ENCODE measurements at regions not wholly inside any gene's neighbourhood (a gene's known extent, or its start where the extent isn't known, plus 50 kb on each side); places are given as distances from the start of the nearest gene placed in this dataset.
A peak's percentile ranks its signal among the peaks of the same experiment; 100 is the strongest.

DNA sequence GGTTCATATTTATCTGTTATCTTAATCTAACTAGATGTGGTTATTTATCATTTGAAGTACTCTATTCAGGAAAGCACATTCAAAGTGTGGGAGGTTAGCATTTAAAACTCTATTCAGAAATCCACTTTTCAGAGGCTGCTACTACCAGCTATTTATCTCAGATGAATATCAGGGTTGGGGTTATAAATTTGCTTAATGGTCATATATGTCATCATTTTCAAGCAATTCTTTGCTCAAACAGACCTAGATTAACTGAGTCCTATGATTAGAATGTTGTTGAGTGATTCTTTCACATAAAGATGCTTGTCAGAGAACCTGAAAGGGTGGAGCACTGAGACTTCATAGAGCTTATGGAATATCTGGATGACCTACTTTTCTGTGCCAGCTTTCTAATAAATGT, 436.9 kb upstream of the TGFBR2 start:
- no peak for DNase-seq (ENCODE audit: low spot score)

DNA sequence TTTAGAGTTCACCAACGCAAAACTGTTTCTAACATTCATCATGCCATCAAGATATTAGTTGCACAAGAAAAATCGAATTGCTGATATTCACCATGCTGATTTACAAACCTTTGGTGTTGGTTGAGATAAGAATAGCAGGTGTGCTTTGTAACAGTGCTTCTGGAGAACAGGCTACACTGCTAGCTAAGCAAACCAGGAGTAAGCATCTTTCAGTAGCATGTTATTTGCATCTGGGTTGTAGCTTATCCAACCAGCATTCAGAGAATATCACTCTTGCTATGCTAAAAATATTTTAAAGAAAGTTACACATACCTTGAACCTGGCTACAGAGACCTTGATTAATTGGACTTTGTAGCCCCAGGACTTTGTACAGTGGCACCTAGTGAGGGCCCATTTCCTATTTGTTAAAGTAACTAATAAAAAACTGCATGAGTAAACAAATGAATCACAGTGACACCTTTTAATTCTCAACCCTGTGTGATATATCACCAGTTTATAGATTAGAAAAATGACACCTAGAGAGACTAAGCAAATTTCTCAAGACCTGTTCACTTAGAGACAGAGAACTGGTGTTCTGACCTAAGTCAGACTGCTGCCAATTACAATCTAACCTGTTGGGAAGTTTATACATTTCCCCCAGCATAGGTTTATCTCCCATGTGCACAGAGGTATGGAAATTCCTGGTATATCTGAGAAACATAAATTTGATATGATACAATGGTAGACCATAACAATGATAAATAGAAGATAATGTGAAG, 435.5 kb upstream of the TGFBR2 start:
- DNase-seq (ENCODE audit: low spot score), result peak; percentile 44

- DNase-seq (ENCODE audit: low spot score), result no peak
These were observed 432.0 kb upstream of the TGFBR2 start for GRCh38 chr3:30174357-30174756.

- DNase-seq (ENCODE audit: low spot score), result no peak
These were observed 425.9 kb upstream of the TGFBR2 start for GRCh38 chr3:30180310-30181177.

GRCh38 chr3:30181178-30181465, 425.3 kb upstream of the TGFBR2 start:
- no peak for DNase-seq (ENCODE audit: low spot score)

DNA sequence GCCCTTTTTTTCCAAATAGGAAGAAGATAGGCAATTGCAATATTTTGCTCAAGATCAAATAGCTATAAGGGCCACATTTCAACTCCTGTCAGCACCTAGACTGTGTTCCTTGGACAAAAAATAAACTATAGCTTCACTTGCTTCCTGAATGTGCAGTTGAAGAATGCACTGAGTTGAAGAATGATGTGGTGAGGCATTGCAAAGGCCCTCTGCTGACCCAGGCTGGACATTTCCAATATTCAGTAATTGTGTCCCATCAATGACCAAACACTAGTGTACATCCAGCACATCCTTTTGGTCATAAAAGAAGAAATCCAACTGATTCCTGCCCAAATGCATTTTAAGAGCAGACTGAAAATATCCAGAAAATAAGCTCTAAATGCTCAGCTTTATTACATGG, 424.8 kb upstream of the TGFBR2 start:
- DNase-seq (ENCODE audit: low spot score), result no peak

DNA sequence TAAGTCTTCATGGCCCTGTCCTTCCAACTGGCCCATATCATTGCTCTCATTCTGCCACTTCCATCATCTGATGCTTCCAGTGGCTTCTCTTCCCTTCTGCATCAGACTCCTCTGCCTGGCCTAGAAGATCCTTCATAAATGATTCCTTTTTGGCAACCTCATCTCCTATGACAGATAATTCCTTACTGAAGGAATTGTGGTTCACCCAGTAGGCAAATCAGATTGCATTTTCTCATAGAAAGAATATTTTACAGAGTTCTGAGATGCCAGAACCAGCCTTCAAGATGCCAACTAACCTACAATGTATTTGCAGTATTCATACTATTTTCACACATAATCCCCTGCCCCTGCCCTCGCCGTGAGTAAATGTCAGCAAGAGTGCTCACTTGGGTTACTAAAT, 423.0 kb upstream of the TGFBR2 start:
- no peak for DNase-seq (ENCODE audit: low spot score)

DNA sequence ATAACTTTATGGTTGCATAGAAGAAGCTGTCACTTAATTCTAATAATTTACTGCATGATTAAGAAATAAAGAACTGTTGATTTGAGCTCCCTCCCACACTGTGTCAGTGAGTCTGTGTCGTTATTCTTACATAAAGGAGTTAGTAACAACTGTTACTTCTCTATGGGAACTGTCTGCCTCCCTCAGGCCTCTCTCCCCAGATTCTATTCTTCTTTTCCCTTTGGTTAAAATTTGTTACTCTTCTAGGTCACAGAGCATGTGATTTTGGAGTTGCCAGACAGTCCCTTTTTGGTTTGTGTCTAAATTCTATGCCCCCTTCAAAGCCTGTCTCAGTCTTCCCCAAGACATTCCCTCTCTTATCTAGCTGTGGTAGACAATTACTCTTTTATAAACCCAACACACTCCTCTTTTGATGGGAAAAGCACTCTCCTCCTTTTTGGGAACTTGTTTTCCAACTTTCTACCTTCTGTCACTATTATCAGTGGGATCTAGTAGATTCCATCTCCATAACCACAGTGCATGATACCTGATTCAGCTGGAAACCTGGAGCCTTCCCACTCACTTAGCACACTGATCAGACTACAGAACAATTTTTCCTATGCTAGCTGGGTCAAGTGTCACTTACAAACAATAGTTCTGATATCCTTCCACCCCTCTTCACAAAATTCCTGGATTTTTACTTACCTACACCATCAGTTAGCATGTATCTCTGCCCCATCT, 422.1 kb upstream of the TGFBR2 start:
- no peak for DNase-seq (ENCODE audit: low spot score)

- DNase-seq (ENCODE audit: low spot score), result no peak
These were observed 420.5 kb upstream of the TGFBR2 start for GRCh38 chr3:30185872-30186271.

DNA sequence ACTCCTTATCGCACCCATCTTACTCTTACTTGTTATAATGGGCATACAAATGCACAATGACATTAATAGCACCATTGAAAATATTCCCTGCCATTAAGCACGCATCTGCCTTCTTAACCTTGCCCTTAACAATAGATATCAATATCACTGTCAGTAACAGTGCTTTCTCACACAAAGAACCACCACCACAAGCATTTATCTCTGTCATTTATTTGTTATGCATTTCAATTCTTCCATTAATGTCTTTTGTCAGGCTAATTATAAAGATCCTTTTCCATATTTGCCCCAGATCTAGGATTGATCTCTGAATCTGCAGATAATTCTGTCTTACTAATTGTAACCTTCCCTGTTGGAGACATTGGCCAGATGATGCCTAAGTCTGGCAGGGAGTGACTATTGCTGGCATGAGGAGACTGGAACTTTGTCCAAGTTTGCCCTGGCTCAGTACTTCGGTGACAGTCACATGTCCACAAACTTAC, 419.6 kb upstream of the TGFBR2 start:
- DNase-seq (ENCODE audit: low spot score), result no peak

DNA sequence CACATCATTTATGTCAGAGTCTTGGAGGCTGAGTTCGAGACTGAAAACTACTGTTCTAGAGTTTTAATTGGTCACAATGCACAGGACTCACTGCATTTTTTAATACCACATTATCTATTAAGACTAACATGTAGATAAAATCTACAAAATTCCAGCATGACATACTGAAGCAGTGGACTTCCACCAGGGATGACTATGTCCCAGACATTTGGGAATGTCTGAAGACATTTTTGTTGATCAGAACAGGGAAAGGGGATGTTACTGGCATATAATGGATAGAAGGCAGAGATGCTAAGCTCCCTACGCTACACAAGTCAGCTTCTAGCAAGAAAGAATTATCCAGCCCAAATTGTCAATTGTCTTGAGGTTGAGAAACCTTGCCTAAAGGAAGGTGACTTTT, 419.0 kb upstream of the TGFBR2 start:
- no peak for DNase-seq (ENCODE audit: low spot score)

- peak; percentile 20 for DNase-seq (ENCODE audit: low spot score)
These were observed 417.7 kb upstream of the TGFBR2 start for GRCh38 chr3:30188713-30189112.

DNA sequence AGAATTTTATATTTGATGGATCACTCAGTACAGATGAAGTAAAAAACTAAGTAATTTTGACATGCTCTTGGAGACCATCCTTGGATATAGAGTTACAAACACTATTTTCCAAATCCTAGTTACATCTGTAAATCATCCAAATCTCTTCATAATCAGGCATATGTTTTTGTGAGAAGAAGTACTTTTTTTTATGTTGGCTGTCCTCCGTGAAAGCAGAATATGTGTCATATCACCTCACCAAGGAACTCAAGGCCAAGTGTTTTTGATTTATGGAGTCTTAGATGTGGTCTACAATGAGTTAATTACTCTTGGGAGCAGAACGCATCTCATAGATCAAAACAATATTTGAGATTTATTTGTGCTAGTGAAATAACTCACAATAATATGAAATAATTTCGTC, 416.5 kb upstream of the TGFBR2 start:
- DNase-seq (ENCODE audit: low spot score), result no peak

- no peak for DNase-seq (ENCODE audit: low spot score)
These were observed 412.8 kb upstream of the TGFBR2 start for GRCh38 chr3:30193625-30194044.

- DNase-seq (ENCODE audit: low spot score), result no peak
These were observed 411.0 kb upstream of the TGFBR2 start for GRCh38 chr3:30195352-30195751.

- DNase-seq (ENCODE audit: low spot score), result no peak
These were observed 408.2 kb upstream of the TGFBR2 start for GRCh38 chr3:30198162-30198561.

DNA sequence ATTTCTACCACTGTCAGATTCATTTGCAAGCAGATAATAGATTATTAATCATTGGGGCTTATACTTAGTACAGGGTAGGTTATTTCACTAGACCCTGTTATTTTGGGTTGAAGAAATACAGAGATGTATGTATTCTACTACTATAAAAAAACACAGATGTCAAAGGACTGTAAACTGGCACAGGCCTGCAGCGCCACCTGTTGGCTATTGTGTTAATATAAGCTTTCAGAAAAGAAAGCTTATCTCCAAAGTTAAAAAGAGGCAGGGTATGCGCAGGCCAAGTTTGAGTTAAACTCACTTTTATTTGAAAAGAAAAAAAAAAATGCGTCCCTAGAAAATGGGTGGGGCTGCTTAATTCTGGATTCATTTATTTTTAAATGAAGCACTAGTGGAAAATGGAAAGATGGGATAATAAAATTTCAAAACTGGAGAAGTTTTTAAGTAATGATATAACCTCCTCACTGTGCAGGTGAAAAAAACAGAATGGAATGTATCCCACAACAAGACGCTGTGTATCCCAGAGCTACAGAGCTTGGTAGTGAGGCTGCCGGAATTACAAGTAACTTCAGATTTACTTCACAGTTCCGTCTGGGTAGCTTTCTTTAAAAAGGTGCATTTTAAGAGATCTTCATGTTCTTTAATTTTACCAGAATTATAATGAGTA, 407.2 kb upstream of the TGFBR2 start:
- DNase-seq (ENCODE audit: low spot score), result peak; percentile 68

DNA sequence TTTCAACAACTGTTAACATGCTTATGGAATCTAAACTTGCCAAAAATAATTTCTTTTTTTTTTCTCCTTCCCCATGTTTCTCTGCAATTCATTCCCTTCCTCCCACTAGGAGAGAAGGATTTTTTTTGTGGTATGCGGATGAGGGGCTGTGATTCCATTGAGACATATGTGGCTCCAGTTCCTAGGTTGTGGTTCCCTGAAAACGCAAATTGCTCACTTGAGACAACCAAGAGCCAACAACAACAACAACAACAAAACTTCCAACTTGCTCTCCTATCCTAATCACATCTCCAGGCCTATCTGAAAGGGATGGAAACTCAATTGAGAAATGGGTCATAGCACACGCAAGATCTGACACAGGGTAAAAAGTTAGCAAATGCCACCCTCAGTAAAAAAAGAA, 406.5 kb upstream of the TGFBR2 start:
- no peak for DNase-seq (ENCODE audit: low spot score)

DNA sequence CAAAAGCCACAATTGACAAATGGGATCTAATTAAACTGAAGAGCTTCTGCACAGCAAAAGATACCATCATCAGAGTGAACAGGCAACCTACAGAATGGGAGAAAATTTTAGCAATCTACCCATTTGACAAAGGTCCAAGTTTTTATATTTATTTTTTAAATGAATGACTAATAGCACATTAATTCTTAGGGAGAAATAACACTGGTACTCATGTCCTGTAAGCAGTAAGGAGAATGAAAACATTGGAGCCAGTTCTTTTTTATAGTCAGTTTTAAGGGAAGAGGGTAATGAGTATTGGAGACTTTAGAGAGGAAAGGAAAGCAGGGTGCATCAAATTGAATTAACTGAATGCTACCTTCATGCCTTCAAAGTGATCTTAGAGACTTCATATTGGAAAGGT, 404.7 kb upstream of the TGFBR2 start:
- DNase-seq (ENCODE audit: low spot score), result no peak

DNA sequence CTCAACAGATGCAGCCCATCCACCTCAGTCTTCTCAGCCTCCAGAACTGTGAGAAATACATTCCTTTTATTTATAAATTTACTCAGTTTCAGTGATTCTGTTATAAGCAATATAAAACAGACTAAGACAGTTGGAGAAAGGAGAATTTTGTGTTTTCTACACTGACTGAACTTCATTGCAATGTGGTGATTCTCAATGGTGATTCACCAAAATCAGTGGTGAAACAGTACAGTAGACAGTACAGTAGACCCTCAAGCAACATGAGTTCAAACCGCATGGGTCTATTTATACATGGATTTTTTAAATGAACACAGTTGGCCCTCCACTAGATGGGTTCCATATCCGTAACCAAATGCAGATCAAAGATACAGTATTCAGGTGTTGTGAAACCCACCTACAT, 403.1 kb upstream of the TGFBR2 start:
- DNase-seq (ENCODE audit: low spot score), result no peak

GRCh38 chr3:30204126-30204525, 402.3 kb upstream of the TGFBR2 start:
- no peak for DNase-seq (ENCODE audit: low spot score)

DNA sequence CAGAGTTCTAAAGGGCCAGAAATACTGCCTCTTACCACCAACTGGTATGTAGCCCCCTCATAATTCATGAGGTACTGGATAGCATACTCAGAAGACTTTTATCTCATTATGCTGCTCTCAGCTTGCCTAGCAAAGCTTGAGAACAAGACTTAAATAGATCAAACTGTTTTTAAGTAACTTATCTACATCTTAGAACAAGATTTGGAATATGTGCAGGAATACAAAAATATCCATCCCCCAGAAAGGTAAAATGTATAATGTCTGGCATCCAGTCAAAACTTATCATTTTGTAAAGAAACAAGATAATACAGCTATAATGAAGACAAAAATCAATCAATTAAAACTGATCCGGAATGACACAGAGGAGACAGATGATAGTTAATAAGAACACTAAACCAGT, 400.4 kb upstream of the TGFBR2 start:
- DNase-seq (ENCODE audit: low spot score), result no peak
